GM19328 (cell line): ENCODE measurements at regions not wholly inside any gene's neighbourhood (a gene's known extent, or its start where the extent isn't known, plus 50 kb on each side); places are given as distances from the start of the nearest gene placed in this dataset.

Experiments used
- ATAC-seq: cut with Tn5 transposase; IDR thresholded peaks from one replicate; pipeline ENCODE4 v1.9.1; 2021; ENCODE audit warnings: mild to moderate bottlenecking, moderate library complexity; ENCODE audit not compliant: unreplicated experiment

- ATAC-seq = no peak
These were observed 390.0 kb downstream of the ENC1 start for GRCh38 chr5:74250304-74251102.

GRCh38 chr5:74248576-74248975, 392.0 kb downstream of the ENC1 start:
- no peak for ATAC-seq

DNA sequence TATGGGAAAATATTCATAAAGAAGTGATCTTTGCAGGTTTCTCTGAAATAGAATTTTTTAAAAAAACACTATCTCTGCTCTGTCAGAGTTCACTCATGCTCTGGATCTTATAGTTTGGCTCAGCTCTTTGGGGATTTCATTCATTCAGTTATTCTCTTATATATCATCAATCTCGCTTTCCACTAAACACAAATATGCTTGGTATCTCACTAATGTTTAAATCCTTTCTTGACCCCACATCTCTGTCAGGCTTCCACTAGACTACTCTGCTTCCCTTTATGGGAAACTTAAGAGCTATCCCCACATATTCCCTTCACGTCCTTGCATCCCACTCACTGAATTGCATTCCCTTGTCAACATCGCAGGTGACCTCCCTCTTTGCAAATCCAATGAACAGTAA, 396.1 kb downstream of the ENC1 start:
- ATAC-seq = no peak

- ATAC-seq = no peak
These were observed 396.9 kb downstream of the ENC1 start for GRCh38 chr5:74243634-74244033.

DNA sequence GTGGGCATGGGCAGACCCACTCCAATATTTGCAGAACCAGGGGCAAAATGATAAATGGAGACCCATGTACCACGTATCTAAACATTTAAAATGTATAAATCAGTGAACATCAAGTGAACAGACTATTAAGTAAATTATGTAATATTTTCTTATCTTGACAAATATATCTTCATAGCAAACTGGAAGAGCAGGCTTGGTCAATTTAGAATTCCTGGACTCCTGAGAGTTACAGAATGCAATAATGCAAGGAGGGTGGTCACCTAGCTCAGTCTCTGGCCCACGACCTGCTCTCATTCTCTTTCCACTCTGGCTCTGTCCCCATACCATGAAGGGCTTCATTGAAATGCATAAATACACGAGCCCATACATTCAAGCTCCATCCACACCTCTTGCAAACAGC, 398.0 kb downstream of the ENC1 start:
- ATAC-seq = no peak

GRCh38 chr5:74241751-74242140, 398.8 kb downstream of the ENC1 start:
- ATAC-seq = no peak

DNA sequence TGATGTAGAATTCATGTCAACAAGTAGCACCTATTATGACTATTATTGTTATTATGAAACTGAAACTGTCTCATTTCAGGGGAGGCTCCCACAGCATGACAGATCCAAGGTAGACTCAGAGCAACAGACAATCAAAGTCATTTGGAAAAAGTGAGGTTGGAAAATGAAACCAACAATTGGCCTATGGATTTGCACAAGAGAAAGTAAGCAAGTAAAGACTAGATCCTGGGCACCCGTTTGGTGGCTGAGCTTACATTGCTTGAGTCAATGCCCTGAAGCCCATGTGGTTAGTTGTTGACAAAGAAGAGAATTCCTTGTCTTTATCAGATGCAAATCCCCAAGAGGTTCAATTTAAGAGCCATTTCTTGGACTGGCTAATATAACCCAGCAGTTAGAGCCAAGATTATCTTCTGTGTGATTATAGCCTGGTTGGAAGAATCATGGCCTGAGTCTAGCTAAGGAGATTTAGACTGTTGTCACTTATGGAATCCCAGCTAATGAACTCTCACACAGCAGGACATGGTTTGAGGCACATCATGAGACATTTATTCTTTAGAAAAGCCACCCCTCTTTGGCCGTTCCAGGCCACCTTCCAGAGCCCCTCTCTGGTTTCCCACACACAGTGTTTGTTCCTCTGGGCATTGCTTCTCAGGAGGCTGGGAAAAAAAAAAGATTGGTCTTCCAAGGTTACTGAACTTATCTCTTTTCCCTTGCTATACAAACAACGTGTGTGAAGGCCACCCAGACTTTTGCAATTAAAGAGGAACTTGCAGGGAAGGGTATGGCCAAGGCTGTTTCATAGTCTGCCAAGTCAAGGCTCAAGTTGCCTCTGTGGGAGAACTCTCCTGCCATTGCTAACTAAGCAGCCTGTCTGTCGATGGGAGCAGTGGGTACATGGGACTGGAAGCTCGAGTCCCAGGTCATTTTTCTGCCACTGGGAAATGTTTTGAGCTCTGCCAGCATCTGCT, 399.5 kb downstream of the ENC1 start:
- no peak for ATAC-seq

GRCh38 chr5:74239261-74239660, 401.3 kb downstream of the ENC1 start:
- no peak for ATAC-seq

DNA sequence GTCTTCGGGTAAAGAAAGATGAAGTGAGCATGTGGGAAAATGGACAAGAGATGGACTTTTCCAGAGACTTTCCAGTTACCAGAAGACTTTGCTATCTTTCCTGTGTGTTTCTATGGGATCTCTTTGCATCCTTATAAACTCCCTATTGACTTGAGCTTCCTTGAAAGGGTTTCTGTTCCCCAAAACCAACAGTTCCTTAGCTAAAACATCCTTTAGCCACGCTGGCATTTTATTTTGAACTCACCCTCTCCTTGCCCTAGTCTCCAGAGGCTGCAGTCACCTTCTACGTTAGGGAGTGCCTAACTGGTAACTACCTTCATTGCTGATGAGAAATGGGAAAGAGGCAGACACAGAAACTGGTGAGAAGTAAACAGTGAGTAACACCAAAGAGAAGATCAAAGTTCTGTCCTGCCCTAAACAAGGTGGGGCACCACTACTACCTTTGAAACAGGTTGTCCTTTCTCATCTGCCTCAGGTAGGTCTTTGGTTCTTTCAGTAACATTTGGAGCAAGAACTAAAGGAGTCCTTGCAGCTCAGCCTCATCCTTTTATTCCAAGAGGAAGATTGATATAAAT, 402.9 kb downstream of the ENC1 start:
- ATAC-seq = no peak

- no peak for ATAC-seq
These were observed 405.0 kb downstream of the ENC1 start for GRCh38 chr5:74235552-74235951.

DNA sequence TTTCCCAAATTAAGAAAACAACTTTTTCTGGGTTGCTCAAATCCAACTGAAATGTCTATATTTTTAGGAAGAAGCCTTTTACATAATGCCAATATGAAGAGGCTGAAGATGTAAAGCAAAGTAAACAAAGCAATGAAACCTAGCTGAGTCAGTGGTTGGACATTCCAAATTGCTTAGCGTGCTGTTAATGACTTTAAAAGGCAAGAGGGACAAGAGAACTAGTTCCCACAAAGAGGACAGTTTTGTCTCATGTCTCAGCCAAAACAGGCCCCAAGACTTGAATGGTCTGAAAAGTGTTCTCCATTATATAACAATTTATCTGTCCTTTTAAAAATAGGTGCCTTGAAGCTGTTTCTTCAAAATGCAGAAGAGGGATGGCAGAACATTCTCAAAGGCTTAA, 407.0 kb downstream of the ENC1 start:
- no peak for ATAC-seq

GRCh38 chr5:74233091-74233490, 407.4 kb downstream of the ENC1 start:
- no peak for ATAC-seq

GRCh38 chr5:74232276-74232675, 408.3 kb downstream of the ENC1 start:
- ATAC-seq = no peak

DNA sequence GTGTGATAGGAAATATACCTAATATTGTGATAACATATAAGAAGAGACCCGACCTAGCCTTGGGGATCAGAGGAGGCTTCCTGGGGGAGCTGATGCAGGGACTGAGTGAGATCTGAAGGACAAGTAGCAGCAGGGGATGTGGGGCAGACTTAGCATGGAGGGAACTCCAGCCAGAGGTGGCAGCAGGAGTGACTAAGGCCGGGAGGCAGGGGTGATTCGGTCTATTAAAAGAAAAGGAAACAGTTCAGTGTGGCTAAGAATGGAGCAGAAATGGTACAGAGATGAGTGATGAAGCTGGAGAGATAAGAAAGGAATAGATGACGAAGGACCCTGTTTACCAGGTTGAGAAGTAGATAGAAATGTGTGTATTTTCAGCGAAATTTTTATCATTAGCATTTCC, 408.8 kb downstream of the ENC1 start:
- ATAC-seq = no peak

GRCh38 chr5:74226716-74227485, 413.6 kb downstream of the ENC1 start:
- no peak for ATAC-seq

GRCh38 chr5:74225587-74225986, 414.9 kb downstream of the ENC1 start:
- ATAC-seq = no peak

- no peak for ATAC-seq
These were observed 416.2 kb downstream of the ENC1 start for GRCh38 chr5:74224331-74224730.

- ATAC-seq = no peak
These were observed 417.7 kb downstream of the ENC1 start for GRCh38 chr5:74222806-74223205.

- ATAC-seq = no peak
These were observed 419.1 kb downstream of the ENC1 start for GRCh38 chr5:74221413-74221812.

GRCh38 chr5:74216012-74216411, 424.5 kb downstream of the ENC1 start:
- ATAC-seq = no peak

- ATAC-seq = no peak
These were observed 428.2 kb downstream of the ENC1 start for GRCh38 chr5:74212336-74212735.
